T-helper 1 cell treated with Interleukin-12 subunit alpha and Interleukin-12 subunit beta and Interleukin-4 antibody, amounts not matched to agents 30 μg/mL and 1 μg/mL, for 36 hours (primary cell): ENCODE measurements at regions not wholly inside any gene's neighbourhood (a gene's known extent, or its start where the extent isn't known, plus 50 kb on each side); places are given as distances from the start of the nearest gene placed in this dataset.
"Not testable (repeated sequence)": the region's sequence is repeated elsewhere in the genome, so short reads cannot be mapped to it uniquely, and the experiment has no call there.

Source experiments
- H3K27ac Mint-ChIP-seq: one replicate; pipeline ENCODE4 v1.8.0; 2021; ENCODE audit warnings: mild to moderate bottlenecking, mixed read lengths
- H3K27me3 Mint-ChIP-seq: one replicate; pipeline ENCODE4 v1.8.0; 2021; ENCODE audit warnings: low read depth, mixed read lengths
- H3K36me3 Mint-ChIP-seq: one replicate; pipeline ENCODE4 v1.8.0; 2021; ENCODE audit warnings: low read depth, mixed read lengths
- H3K4me1 Mint-ChIP-seq: one replicate; pipeline ENCODE4 v1.8.0; 2021; ENCODE audit warnings: low read depth, mixed read lengths
- H3K4me3 Mint-ChIP-seq: one replicate; pipeline ENCODE4 v1.8.0; 2021; ENCODE audit warnings: mild to moderate bottlenecking, moderate library complexity, mixed read lengths
- H3K9me3 Mint-ChIP-seq: one replicate; pipeline ENCODE4 v1.8.0; 2021; ENCODE audit warnings: mixed read lengths

- H3K27me3 Mint-ChIP-seq: peaks cover 3% of the 10 kb centered on the region
- no peak overlapping the region for H3K4me3 Mint-ChIP-seq
- no peaks in the 10 kb centered on the region for H3K9me3 Mint-ChIP-seq
- no peak overlapping the region for H3K27ac Mint-ChIP-seq
- no peaks in the 10 kb centered on the region for H3K4me1 Mint-ChIP-seq
- H3K36me3 Mint-ChIP-seq: no peaks in the 10 kb centered on the region
Measured at GRCh38 chr5:89072842-89073672, 190.1 kb upstream of the MEF2C start.

- Mint-ChIP-seq H3K27me3 (peaks cover 3% of the 10 kb centered on the region), H3K27ac (no peak overlapping the region), H3K36me3 (no peaks in the 10 kb centered on the region), H3K4me1 (no peaks in the 10 kb centered on the region), H3K9me3 (no peaks in the 10 kb centered on the region), H3K4me3 (no peak overlapping the region)
Measured at GRCh38 chr5:89071941-89072331, 189.0 kb upstream of the MEF2C start.

- no peaks in the 10 kb centered on the region for H3K9me3 Mint-ChIP-seq
- no peak overlapping the region for H3K27ac Mint-ChIP-seq
- peaks cover 3% of the 10 kb centered on the region for H3K27me3 Mint-ChIP-seq
- no peak overlapping the region for H3K4me3 Mint-ChIP-seq
- no peaks in the 10 kb centered on the region for H3K4me1 Mint-ChIP-seq
- H3K36me3 Mint-ChIP-seq: no peaks in the 10 kb centered on the region
Measured at GRCh38 chr5:89071101-89071940, 188.3 kb upstream of the MEF2C start.

GRCh38 chr5:89069591-89069990 is 186.6 kb upstream of the MEF2C start:
- Mint-ChIP-seq H3K27me3 (peaks cover 3% of the 10 kb centered on the region), H3K4me3 (no peak overlapping the region), H3K27ac (no peak overlapping the region), H3K36me3 (no peaks in the 10 kb centered on the region), H3K9me3 (no peaks in the 10 kb centered on the region), H3K4me1 (no peaks in the 10 kb centered on the region)

- Mint-ChIP-seq H3K9me3 (no peaks in the 10 kb centered on the region), H3K27ac (no peak overlapping the region), H3K27me3 (no peaks in the 10 kb centered on the region), H3K4me3 (no peak overlapping the region), H3K36me3 (no peaks in the 10 kb centered on the region), H3K4me1 (no peaks in the 10 kb centered on the region)
Measured at GRCh38 chr5:89067362-89067761, 184.4 kb upstream of the MEF2C start.

- no peaks in the 10 kb centered on the region for H3K27me3 Mint-ChIP-seq
- no peak overlapping the region for H3K27ac Mint-ChIP-seq
- no peak overlapping the region for H3K4me3 Mint-ChIP-seq
- no peaks in the 10 kb centered on the region for H3K9me3 Mint-ChIP-seq
- H3K36me3 Mint-ChIP-seq: no peaks in the 10 kb centered on the region
- H3K4me1 Mint-ChIP-seq: no peaks in the 10 kb centered on the region
Measured at GRCh38 chr5:89065919-89066318, 182.9 kb upstream of the MEF2C start.

- Mint-ChIP-seq H3K4me3 (no peak overlapping the region), H3K27me3 (no peaks in the 10 kb centered on the region), H3K27ac (no peak overlapping the region)
Measured at GRCh38 chr5:89064736-89065135, 181.8 kb upstream of the MEF2C start.

GRCh38 chr5:89064054-89064453 is 181.1 kb upstream of the MEF2C start:
- Mint-ChIP-seq H3K36me3 (no peaks in the 10 kb centered on the region), H3K4me1 (no peaks in the 10 kb centered on the region)

More at GRCh38 chr5:89064736-89065135, 181.8 kb upstream of the MEF2C start:
- Mint-ChIP-seq H3K36me3 (no peaks in the 10 kb centered on the region), H3K9me3 (no peaks in the 10 kb centered on the region), H3K4me1 (no peaks in the 10 kb centered on the region)

GRCh38 chr5:89060768-89061167 is 177.8 kb upstream of the MEF2C start:
- Mint-ChIP-seq H3K27me3 (no peaks in the 10 kb centered on the region), H3K4me1 (no peaks in the 10 kb centered on the region), H3K4me3 (no peak overlapping the region), H3K9me3 (no peaks in the 10 kb centered on the region), H3K27ac (no peak overlapping the region), H3K36me3 (no peaks in the 10 kb centered on the region)

More at GRCh38 chr5:89064054-89064453, 181.1 kb upstream of the MEF2C start:
- no peak overlapping the region for H3K27ac Mint-ChIP-seq
- no peaks in the 10 kb centered on the region for H3K9me3 Mint-ChIP-seq
- no peak overlapping the region for H3K4me3 Mint-ChIP-seq
- no peaks in the 10 kb centered on the region for H3K27me3 Mint-ChIP-seq

- no peak overlapping the region for H3K27ac Mint-ChIP-seq
- no peaks in the 10 kb centered on the region for H3K4me1 Mint-ChIP-seq
- no peak overlapping the region for H3K4me3 Mint-ChIP-seq
- H3K36me3 Mint-ChIP-seq: no peaks in the 10 kb centered on the region
- no peaks in the 10 kb centered on the region for H3K27me3 Mint-ChIP-seq
- no peaks in the 10 kb centered on the region for H3K9me3 Mint-ChIP-seq
Measured at GRCh38 chr5:89059274-89059673, 176.3 kb upstream of the MEF2C start.

- Mint-ChIP-seq H3K27ac (no peak overlapping the region), H3K9me3 (peaks cover 4% of the 10 kb centered on the region), H3K4me3 (no peak overlapping the region), H3K36me3 (no peaks in the 10 kb centered on the region), H3K27me3 (no peaks in the 10 kb centered on the region), H3K4me1 (no peaks in the 10 kb centered on the region)
Measured at GRCh38 chr5:89055695-89056085, 172.7 kb upstream of the MEF2C start.

GRCh38 chr5:89055015-89055694 is 172.2 kb upstream of the MEF2C start:
- Mint-ChIP-seq H3K9me3 (peaks cover 8% of the 10 kb centered on the region), H3K27me3 (no peaks in the 10 kb centered on the region), H3K4me1 (no peaks in the 10 kb centered on the region), H3K27ac (no peak overlapping the region), H3K4me3 (no peak overlapping the region), H3K36me3 (no peaks in the 10 kb centered on the region)

GRCh38 chr5:89053547-89053946 is 170.6 kb upstream of the MEF2C start:
- Mint-ChIP-seq H3K36me3 (peaks cover 1% of the 10 kb centered on the region), H3K27ac (no peak overlapping the region), H3K4me1 (no peaks in the 10 kb centered on the region), H3K4me3 (no peak overlapping the region), H3K9me3 (peaks cover 12% of the 10 kb centered on the region), H3K27me3 (no peaks in the 10 kb centered on the region)

GRCh38 chr5:89050062-89050461 is 167.1 kb upstream of the MEF2C start:
- not testable (repeated sequence) for H3K27ac Mint-ChIP-seq, H3K4me1 Mint-ChIP-seq, H3K4me3 Mint-ChIP-seq, H3K27me3 Mint-ChIP-seq, H3K36me3 Mint-ChIP-seq
- peaks cover 12% of the 10 kb centered on the region for H3K9me3 Mint-ChIP-seq
